Osteoblast (primary cell): ENCODE measurements at regions not wholly inside any gene's neighbourhood (a gene's known extent, or its start where the extent isn't known, plus 50 kb on each side); places are given as distances from the start of the nearest gene placed in this dataset.

ENCODE experiments used
- DNase-seq: peaks from one replicate; pipeline ENCODE4 v3.0.0; 2011; ENCODE audit warnings: low spot score, mixed read lengths; ENCODE audit not compliant: insufficient read length; ENCODE audit errors: missing footprints
- H2AFZ ChIP-seq: 2 replicates; pipeline ENCODE4 v1.6.0; 2011; ENCODE audit warnings: mild to moderate bottlenecking, low read length
- H3K27ac ChIP-seq: 2 replicates; pipeline ENCODE4 v1.5.1; 2011; ENCODE audit warnings: mild to moderate bottlenecking, low read depth, low read length, moderate library complexity
- H3K27me3 ChIP-seq: 2 replicates; pipeline ENCODE4 v1.6.0; 2012; ENCODE audit warnings: mild to moderate bottlenecking, control low read depth, inconsistent platforms, low read length, moderate library complexity; ENCODE audit not compliant: insufficient read depth
- H3K36me3 ChIP-seq: 2 replicates; pipeline ENCODE4 v1.5.1; 2011; ENCODE audit warnings: mild to moderate bottlenecking, low read length, control low read depth, moderate library complexity; ENCODE audit not compliant: insufficient read depth
- H3K4me1 ChIP-seq: 2 replicates; pipeline ENCODE4 v1.5.1; 2011; ENCODE audit warnings: mild to moderate bottlenecking, low read length, control low read depth, moderate library complexity; ENCODE audit not compliant: insufficient read depth
- H3K4me2 ChIP-seq: 2 replicates; pipeline ENCODE4 v1.6.0; 2011; ENCODE audit warnings: mild to moderate bottlenecking, low read length; ENCODE audit not compliant: insufficient read depth
- H3K4me3 ChIP-seq: fragments of 200-600 bp; sonication (generic); 3 replicates; pipeline ENCODE4 v1.5.1; 2012; ENCODE audit warnings: mild to moderate bottlenecking, low read length, inconsistent platforms; ENCODE audit not compliant: insufficient read depth
- H3K79me2 ChIP-seq: 2 replicates; pipeline ENCODE4 v1.6.0; 2012; ENCODE audit warnings: mild to moderate bottlenecking, low read length, control low read depth, inconsistent platforms; ENCODE audit not compliant: insufficient read depth
- H3K9me3 ChIP-seq: 2 replicates; pipeline ENCODE4 v1.5.1; 2011; ENCODE audit warnings: low read depth, low read length, control low read depth
- H4K20me1 ChIP-seq: 2 replicates; pipeline ENCODE4 v1.6.0; 2012; ENCODE audit warnings: mild to moderate bottlenecking, low read length, control low read depth; ENCODE audit not compliant: insufficient read depth
- TF ChIP-seq, protein P1 (sequence below): IDR thresholded peaks from 2 replicates; pipeline ENCODE4 v1.5.1; 2011; ENCODE audit warnings: mild to moderate bottlenecking, low read depth, low read length, moderate library complexity; ENCODE audit errors: extremely low read depth

DNA sequence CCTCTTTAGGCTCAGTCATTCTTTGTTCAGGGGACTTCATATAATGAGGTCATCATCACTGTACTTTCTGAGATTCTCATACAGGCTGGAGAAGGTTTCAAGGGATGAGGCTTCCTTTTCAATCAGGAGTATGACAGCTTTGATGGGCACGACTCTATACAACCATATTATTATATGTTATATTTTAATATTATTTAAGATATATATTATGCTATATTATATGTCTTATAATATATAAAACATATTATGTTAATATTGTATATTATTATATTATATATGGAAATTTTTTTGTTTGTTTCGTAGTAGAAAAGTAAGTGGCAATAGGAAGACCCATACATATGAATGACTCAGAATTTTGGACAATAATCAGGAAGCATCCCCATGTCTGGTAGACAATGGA lies 78.0 kb upstream of the GATA6 start:
- no peaks in the 10 kb centered on the region for H3K4me1 ChIP-seq
- H3K4me3 ChIP-seq = no peak overlapping the region
- H3K4me2 ChIP-seq = no peak overlapping the region

DNA sequence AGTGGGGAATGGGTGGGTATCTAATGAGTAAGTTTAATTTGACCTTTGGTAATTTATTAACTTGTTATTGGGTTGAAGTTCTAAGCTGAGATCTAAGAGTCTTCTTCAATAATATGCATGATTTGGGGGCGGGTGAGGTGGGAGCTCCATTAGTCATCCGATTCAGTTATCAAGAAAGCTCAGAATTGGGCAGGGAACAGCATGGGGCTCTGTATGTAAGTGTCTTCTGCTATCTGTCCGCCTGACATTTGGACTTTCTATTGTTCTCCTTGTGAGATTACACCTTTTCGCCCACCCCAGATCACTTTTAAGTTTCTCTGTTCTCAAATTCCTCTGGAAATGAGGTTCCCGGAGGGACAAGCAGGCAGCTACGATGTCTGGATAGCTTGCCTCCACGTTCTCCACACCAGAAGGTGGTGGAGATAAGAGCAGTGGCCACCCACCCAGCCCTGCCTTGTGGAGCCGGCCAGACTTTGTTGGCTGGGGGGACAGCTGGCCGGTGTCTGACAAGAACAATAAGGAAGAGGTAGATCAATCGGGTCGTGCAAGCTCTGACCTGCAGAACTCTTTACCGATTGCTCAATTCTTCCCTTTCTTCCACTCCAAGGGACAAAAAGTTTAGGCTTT lies 75.5 kb upstream of the GATA6 start:
- TF ChIP-seq, protein P1, sequence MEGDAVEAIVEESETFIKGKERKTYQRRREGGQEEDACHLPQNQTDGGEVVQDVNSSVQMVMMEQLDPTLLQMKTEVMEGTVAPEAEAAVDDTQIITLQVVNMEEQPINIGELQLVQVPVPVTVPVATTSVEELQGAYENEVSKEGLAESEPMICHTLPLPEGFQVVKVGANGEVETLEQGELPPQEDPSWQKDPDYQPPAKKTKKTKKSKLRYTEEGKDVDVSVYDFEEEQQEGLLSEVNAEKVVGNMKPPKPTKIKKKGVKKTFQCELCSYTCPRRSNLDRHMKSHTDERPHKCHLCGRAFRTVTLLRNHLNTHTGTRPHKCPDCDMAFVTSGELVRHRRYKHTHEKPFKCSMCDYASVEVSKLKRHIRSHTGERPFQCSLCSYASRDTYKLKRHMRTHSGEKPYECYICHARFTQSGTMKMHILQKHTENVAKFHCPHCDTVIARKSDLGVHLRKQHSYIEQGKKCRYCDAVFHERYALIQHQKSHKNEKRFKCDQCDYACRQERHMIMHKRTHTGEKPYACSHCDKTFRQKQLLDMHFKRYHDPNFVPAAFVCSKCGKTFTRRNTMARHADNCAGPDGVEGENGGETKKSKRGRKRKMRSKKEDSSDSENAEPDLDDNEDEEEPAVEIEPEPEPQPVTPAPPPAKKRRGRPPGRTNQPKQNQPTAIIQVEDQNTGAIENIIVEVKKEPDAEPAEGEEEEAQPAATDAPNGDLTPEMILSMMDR = no peak
- H3K9me3 ChIP-seq = no peaks in the 10 kb centered on the region
- DNase-seq = no peak
- no peak overlapping the region for H3K27ac ChIP-seq
- no peaks in the 10 kb centered on the region for H3K4me1 ChIP-seq
- no peaks in the 10 kb centered on the region for H3K79me2 ChIP-seq
- H3K36me3 ChIP-seq = no peaks in the 10 kb centered on the region
- no peak overlapping the region for H3K4me2 ChIP-seq
- peaks cover 3% of the 10 kb centered on the region for H3K27me3 ChIP-seq
- H2AFZ ChIP-seq = no peak overlapping the region
- no peak overlapping the region for H3K4me3 ChIP-seq
- no peaks in the 10 kb centered on the region for H4K20me1 ChIP-seq

More for the DNA sequence above, 78.0 kb upstream of the GATA6 start:
- Histone ChIP-seq H3K79me2 (no peaks in the 10 kb centered on the region), H2AFZ (no peak overlapping the region), H4K20me1 (no peaks in the 10 kb centered on the region), H3K27ac (no peak overlapping the region), H3K36me3 (no peaks in the 10 kb centered on the region), H3K27me3 (peaks cover 13% of the 10 kb centered on the region), H3K9me3 (no peaks in the 10 kb centered on the region)
- TF ChIP-seq, protein P1 = no peak
- DNase-seq = no peak

DNA sequence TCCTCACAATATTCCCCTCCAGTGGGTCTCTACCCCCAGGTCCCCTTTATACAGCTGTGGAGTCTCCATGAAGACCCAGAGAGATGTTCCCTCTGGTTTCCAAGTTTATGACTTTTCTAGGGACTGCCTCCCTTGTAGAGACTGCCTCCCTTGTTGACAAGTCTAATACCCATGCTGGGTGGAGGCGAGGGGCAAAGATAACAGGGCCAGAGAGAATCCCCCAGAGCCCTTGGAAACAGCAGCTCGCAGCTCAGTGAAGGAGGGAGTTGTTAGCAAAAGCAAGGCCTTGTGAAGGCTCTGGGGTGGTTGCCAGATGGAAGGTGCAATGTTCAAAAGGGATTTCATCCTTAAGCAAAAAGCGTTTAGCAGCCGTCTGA lies 75.0 kb upstream of the GATA6 start:
- peaks cover 3% of the 10 kb centered on the region for H3K27me3 ChIP-seq
- no peak for DNase-seq
- no peak overlapping the region for H3K4me2 ChIP-seq
- TF ChIP-seq, protein P1 = no peak
- no peak overlapping the region for H3K27ac ChIP-seq
- H3K36me3 ChIP-seq = no peaks in the 10 kb centered on the region
- H4K20me1 ChIP-seq = no peaks in the 10 kb centered on the region
- no peaks in the 10 kb centered on the region for H3K9me3 ChIP-seq
- H3K4me1 ChIP-seq = no peaks in the 10 kb centered on the region
- no peak overlapping the region for H3K4me3 ChIP-seq
- H2AFZ ChIP-seq = no peak overlapping the region
- no peaks in the 10 kb centered on the region for H3K79me2 ChIP-seq

DNA sequence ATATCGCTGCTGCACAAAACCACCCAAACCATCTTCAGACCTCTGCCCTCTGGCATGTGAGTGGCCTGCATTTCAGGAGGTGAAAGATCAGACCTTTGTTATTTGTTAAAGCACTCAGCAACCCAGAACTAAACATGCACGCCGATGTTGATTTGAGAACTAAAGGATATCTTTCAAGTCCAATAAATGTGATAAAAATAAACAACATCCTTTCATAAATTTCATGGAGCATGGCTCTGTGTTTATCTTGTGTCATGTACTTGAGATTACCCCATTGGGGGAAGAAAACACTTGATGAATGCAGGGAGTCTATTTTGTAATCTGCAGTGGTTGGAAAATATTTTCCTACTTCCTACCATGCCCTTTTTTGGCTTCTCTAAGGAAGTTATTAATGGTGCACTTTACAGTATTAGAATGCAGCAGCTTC lies 70.8 kb upstream of the GATA6 start:
- Histone ChIP-seq H3K36me3 (no peaks in the 10 kb centered on the region), H3K4me2 (no peak overlapping the region), H4K20me1 (no peaks in the 10 kb centered on the region), H3K9me3 (no peaks in the 10 kb centered on the region), H2AFZ (no peak overlapping the region), H3K4me1 (no peaks in the 10 kb centered on the region), H3K27ac (no peak overlapping the region), H3K4me3 (no peak overlapping the region), H3K27me3 (no peaks in the 10 kb centered on the region), H3K79me2 (no peaks in the 10 kb centered on the region)
- TF ChIP-seq, protein P1 = no peak
- DNase-seq = no peak
